ENCODE measurements at regions not wholly inside any gene's neighbourhood (a gene's known extent, or its start where the extent isn't known, plus 50 kb on each side); places are given as distances from the start of the nearest gene placed in this dataset.
"Not testable (repeated sequence)": the region's sequence is repeated elsewhere in the genome, so short reads cannot be mapped to it uniquely, and the experiment has no call there.

- not testable (repeated sequence) for ATAC-seq (ENCODE audit: low read depth); H3K27me3 Mint-ChIP-seq; H3K36me3 Mint-ChIP-seq; H3K9me3 Mint-ChIP-seq; H3K4me3 Mint-ChIP-seq; H3K27ac Mint-ChIP-seq; DNase-seq (ENCODE audit: low spot score in 2 of 2)
- peaks cover 23% of the 10 kb centered on the region for H3K4me1 Mint-ChIP-seq
These were observed 125.6 kb downstream of the ZNF281 start for GRCh38 chr1:200284236-200284635.

GRCh38 chr1:200282497-200283122 lies 127.2 kb downstream of the ZNF281 start:
- Mint-ChIP-seq H3K36me3 (no peaks in the 10 kb centered on the region), H3K27ac (no peak overlapping the region), H3K4me3 (no peak overlapping the region), H3K4me1 (peaks cover 22% of the 10 kb centered on the region), H3K9me3 (peaks cover 4% of the 10 kb centered on the region), H3K27me3 (no peaks in the 10 kb centered on the region)
- DNase-seq (ENCODE audit: low spot score in 2 of 2) (no peak), ATAC-seq (ENCODE audit: low read depth) (peak; percentile 27)

- Mint-ChIP-seq H3K27ac (no peak overlapping the region), H3K4me1 (peaks cover 17% of the 10 kb centered on the region), H3K4me3 (no peak overlapping the region), H3K9me3 (peaks cover 4% of the 10 kb centered on the region), H3K36me3 (no peaks in the 10 kb centered on the region), H3K27me3 (peaks cover under 1% of the 10 kb centered on the region)
- ATAC-seq (ENCODE audit: low read depth) = no peak
- no peak for DNase-seq (ENCODE audit: low spot score in 2 of 2)
These were observed 128.5 kb downstream of the ZNF281 start for GRCh38 chr1:200281201-200281835.

- ATAC-seq (ENCODE audit: low read depth) (no peak), DNase-seq (ENCODE audit: low spot score in 2 of 2) (no peak)
- Mint-ChIP-seq H3K27ac (no peak overlapping the region), H3K36me3 (no peaks in the 10 kb centered on the region), H3K4me3 (no peak overlapping the region), H3K27me3 (peaks cover 3% of the 10 kb centered on the region), H3K4me1 (peaks cover 11% of the 10 kb centered on the region), H3K9me3 (peaks cover 4% of the 10 kb centered on the region)
These were observed 129.9 kb downstream of the ZNF281 start for GRCh38 chr1:200279810-200280411.

- H3K36me3 Mint-ChIP-seq = no peaks in the 10 kb centered on the region
- H3K4me3 Mint-ChIP-seq = no peak overlapping the region
- DNase-seq (ENCODE audit: low spot score in 2 of 2) (no peak), ATAC-seq (ENCODE audit: low read depth) (no peak)
- H3K27ac Mint-ChIP-seq = no peak overlapping the region
- H3K9me3 Mint-ChIP-seq = no peaks in the 10 kb centered on the region
- peaks cover 5% of the 10 kb centered on the region for H3K27me3 Mint-ChIP-seq
- peaks cover 6% of the 10 kb centered on the region for H3K4me1 Mint-ChIP-seq
These were observed 133.9 kb downstream of the ZNF281 start for GRCh38 chr1:200275816-200276453.

GRCh38 chr1:200275415-200275814 lies 134.4 kb downstream of the ZNF281 start:
- ATAC-seq (ENCODE audit: low read depth) (no peak), DNase-seq (ENCODE audit: low spot score in 2 of 2) (no peak)
- Mint-ChIP-seq H3K4me3 (no peak overlapping the region), H3K9me3 (no peaks in the 10 kb centered on the region), H3K27ac (no peak overlapping the region), H3K27me3 (peaks cover 5% of the 10 kb centered on the region), H3K4me1 (peaks cover 6% of the 10 kb centered on the region), H3K36me3 (no peaks in the 10 kb centered on the region)

GRCh38 chr1:200274116-200274515 lies 135.7 kb downstream of the ZNF281 start:
- Mint-ChIP-seq H3K27me3 (peaks cover 5% of the 10 kb centered on the region), H3K4me1 (peaks cover 6% of the 10 kb centered on the region), H3K9me3 (no peaks in the 10 kb centered on the region), H3K4me3 (no peak overlapping the region), H3K36me3 (no peaks in the 10 kb centered on the region), H3K27ac (no peak overlapping the region)
- no peak for DNase-seq (ENCODE audit: low spot score in 2 of 2)
- ATAC-seq (ENCODE audit: low read depth) = no peak

GRCh38 chr1:200272481-200273068 lies 137.3 kb downstream of the ZNF281 start:
- Mint-ChIP-seq H3K4me1 (peaks cover 6% of the 10 kb centered on the region), H3K27me3 (peaks cover 5% of the 10 kb centered on the region), H3K9me3 (no peaks in the 10 kb centered on the region), H3K4me3 (no peak overlapping the region), H3K36me3 (no peaks in the 10 kb centered on the region), H3K27ac (no peak overlapping the region)
- no peak for ATAC-seq (ENCODE audit: low read depth)
- no peak for DNase-seq (ENCODE audit: low spot score in 2 of 2)

GRCh38 chr1:200269256-200269655 lies 140.6 kb downstream of the ZNF281 start:
- H3K36me3 Mint-ChIP-seq = no peaks in the 10 kb centered on the region
- no peak overlapping the region for H3K27ac Mint-ChIP-seq
- peaks cover 2% of the 10 kb centered on the region for H3K27me3 Mint-ChIP-seq
- DNase-seq (ENCODE audit: low spot score in 2 of 2) = no peak
- H3K4me3 Mint-ChIP-seq = no peak overlapping the region
- H3K9me3 Mint-ChIP-seq = no peaks in the 10 kb centered on the region
- H3K4me1 Mint-ChIP-seq = peaks cover 8% of the 10 kb centered on the region
- ATAC-seq (ENCODE audit: low read depth) = no peak

- Mint-ChIP-seq H3K9me3 (no peaks in the 10 kb centered on the region), H3K4me3 (no peak overlapping the region), H3K27ac (no peak overlapping the region), H3K36me3 (no peaks in the 10 kb centered on the region), H3K27me3 (no peaks in the 10 kb centered on the region), H3K4me1 (peaks cover 8% of the 10 kb centered on the region)
- no peak for ATAC-seq (ENCODE audit: low read depth)
- no peak for DNase-seq (ENCODE audit: low spot score in 2 of 2)
These were observed 141.9 kb downstream of the ZNF281 start for GRCh38 chr1:200267937-200268336.

- Mint-ChIP-seq H3K4me1 (peaks cover 9% of the 10 kb centered on the region), H3K4me3 (no peak overlapping the region), H3K27me3 (no peaks in the 10 kb centered on the region), H3K27ac (no peak overlapping the region), H3K9me3 (no peaks in the 10 kb centered on the region), H3K36me3 (no peaks in the 10 kb centered on the region)
- DNase-seq (ENCODE audit: low spot score in 2 of 2) (no peak), ATAC-seq (ENCODE audit: low read depth) (no peak)
These were observed 142.4 kb downstream of the ZNF281 start for GRCh38 chr1:200267458-200267857.

GRCh38 chr1:200266871-200267270 lies 143.0 kb downstream of the ZNF281 start:
- ATAC-seq (ENCODE audit: low read depth) = no peak
- Mint-ChIP-seq H3K27ac (no peak overlapping the region), H3K36me3 (no peaks in the 10 kb centered on the region), H3K9me3 (no peaks in the 10 kb centered on the region), H3K4me3 (no peak overlapping the region), H3K27me3 (no peaks in the 10 kb centered on the region), H3K4me1 (peaks cover 14% of the 10 kb centered on the region)
- DNase-seq (ENCODE audit: low spot score in 2 of 2) = no peak

- H3K36me3 Mint-ChIP-seq = no peaks in the 10 kb centered on the region
- no peak overlapping the region for H3K4me3 Mint-ChIP-seq
- ATAC-seq (ENCODE audit: low read depth) = no peak
These were observed 144.0 kb downstream of the ZNF281 start for GRCh38 chr1:200265881-200266280.

GRCh38 chr1:200265104-200265503 lies 144.7 kb downstream of the ZNF281 start:
- Mint-ChIP-seq H3K27me3 (peaks cover 3% of the 10 kb centered on the region), H3K36me3 (no peaks in the 10 kb centered on the region), H3K4me3 (no peak overlapping the region), H3K9me3 (no peaks in the 10 kb centered on the region), H3K4me1 (peaks cover 14% of the 10 kb centered on the region), H3K27ac (no peak overlapping the region)
- no peak for DNase-seq (ENCODE audit: low spot score in 2 of 2)
- no peak for ATAC-seq (ENCODE audit: low read depth)

More at GRCh38 chr1:200265881-200266280, 144.0 kb downstream of the ZNF281 start:
- Mint-ChIP-seq H3K27ac (no peak overlapping the region), H3K4me1 (peaks cover 14% of the 10 kb centered on the region), H3K27me3 (peaks cover 2% of the 10 kb centered on the region), H3K9me3 (no peaks in the 10 kb centered on the region)
- DNase-seq (ENCODE audit: low spot score in 2 of 2) = no peak
